Cardiac muscle cell (in vitro differentiated cells and primary cell): ENCODE measurements at regions not wholly inside any gene's neighbourhood (a gene's known extent, or its start where the extent isn't known, plus 50 kb on each side); places are given as distances from the start of the nearest gene placed in this dataset.
"Not testable (repeated sequence)": the region's sequence is repeated elsewhere in the genome, so short reads cannot be mapped to it uniquely, and the experiment has no call there.

ENCODE experiments used
- DNase-seq, 2 donors: peaks; one replicate each; pipeline versions ENCODE4 v3.0.0 to v3.0.0-alpha.2; 2010 to 2017; ENCODE audit warnings: low read depth in 1 of 2, low spot score in 1 of 2
- H3K27ac ChIP-seq: fragments of 200-600 bp; sonication (generic); 2 replicates; pipeline ENCODE4 v1.5.1; 2016
- H3K27me3 ChIP-seq: fragments of 200-600 bp; sonication (generic); 2 replicates; pipeline ENCODE4 v1.6.0; 2016; ENCODE audit warnings: control low read depth
- H3K36me3 ChIP-seq: fragments of 200-600 bp; sonication (generic); 2 replicates; pipeline ENCODE4 v1.5.1; 2016; ENCODE audit warnings: control low read depth
- H3K4me1 ChIP-seq: fragments of 200-600 bp; sonication (generic); 2 replicates; pipeline ENCODE4 v1.8.1; 2017; ENCODE audit warnings: low read depth, mild to moderate bottlenecking, mixed run types
- H3K4me3 ChIP-seq: fragments of 200-600 bp; sonication (generic); 2 replicates; pipeline ENCODE4 v1.5.1; 2016; ENCODE audit warnings: mild to moderate bottlenecking
- H3K9me3 ChIP-seq: fragments of 200-600 bp; sonication (generic); 2 replicates; pipeline ENCODE4 v1.5.1; 2017; ENCODE audit warnings: low read depth, mild to moderate bottlenecking, control low read depth
- TF ChIP-seq, protein P1 (sequence below): IDR thresholded peaks from 2 replicates; pipeline ENCODE4 v1.5.1; 2012; ENCODE audit warnings: low read depth, mild to moderate bottlenecking, low read length

DNA sequence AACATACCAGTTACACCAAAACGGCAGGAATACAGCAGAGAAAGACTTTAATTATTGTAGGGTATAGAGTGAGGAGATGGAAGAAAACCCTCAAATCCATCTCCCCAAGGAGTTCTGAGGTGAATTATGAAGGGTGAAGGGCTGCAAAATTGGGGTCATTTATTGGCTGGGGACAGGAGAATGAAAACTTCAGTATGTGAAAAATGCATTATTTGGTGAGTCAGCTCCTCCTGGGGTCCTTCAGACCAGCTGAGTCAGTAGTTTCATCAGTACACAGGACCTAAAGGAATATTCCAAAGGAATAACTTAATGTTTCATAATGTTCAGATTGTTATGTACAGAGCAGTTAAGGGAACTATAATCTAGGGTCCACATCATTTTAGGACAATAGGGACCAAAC lies 566.0 kb downstream of the GBE1 start:
- no peaks in the 10 kb centered on the region for H3K9me3 ChIP-seq
- no peaks in the 10 kb centered on the region for H3K36me3 ChIP-seq
- no peak for DNase-seq
- TF ChIP-seq, protein P1, sequence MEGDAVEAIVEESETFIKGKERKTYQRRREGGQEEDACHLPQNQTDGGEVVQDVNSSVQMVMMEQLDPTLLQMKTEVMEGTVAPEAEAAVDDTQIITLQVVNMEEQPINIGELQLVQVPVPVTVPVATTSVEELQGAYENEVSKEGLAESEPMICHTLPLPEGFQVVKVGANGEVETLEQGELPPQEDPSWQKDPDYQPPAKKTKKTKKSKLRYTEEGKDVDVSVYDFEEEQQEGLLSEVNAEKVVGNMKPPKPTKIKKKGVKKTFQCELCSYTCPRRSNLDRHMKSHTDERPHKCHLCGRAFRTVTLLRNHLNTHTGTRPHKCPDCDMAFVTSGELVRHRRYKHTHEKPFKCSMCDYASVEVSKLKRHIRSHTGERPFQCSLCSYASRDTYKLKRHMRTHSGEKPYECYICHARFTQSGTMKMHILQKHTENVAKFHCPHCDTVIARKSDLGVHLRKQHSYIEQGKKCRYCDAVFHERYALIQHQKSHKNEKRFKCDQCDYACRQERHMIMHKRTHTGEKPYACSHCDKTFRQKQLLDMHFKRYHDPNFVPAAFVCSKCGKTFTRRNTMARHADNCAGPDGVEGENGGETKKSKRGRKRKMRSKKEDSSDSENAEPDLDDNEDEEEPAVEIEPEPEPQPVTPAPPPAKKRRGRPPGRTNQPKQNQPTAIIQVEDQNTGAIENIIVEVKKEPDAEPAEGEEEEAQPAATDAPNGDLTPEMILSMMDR = no peak
- no peak overlapping the region for H3K27ac ChIP-seq
- H3K27me3 ChIP-seq = no peaks in the 10 kb centered on the region
- no peaks in the 10 kb centered on the region for H3K4me1 ChIP-seq
- H3K4me3 ChIP-seq = no peak overlapping the region

- H3K36me3 ChIP-seq = no peaks in the 10 kb centered on the region
- H3K27ac ChIP-seq = no peak overlapping the region
- no peaks in the 10 kb centered on the region for H3K27me3 ChIP-seq
- no peaks in the 10 kb centered on the region for H3K9me3 ChIP-seq
- TF ChIP-seq, protein P1 = no peak
- H3K4me3 ChIP-seq = no peak overlapping the region
- no peaks in the 10 kb centered on the region for H3K4me1 ChIP-seq
- no peak for DNase-seq
These were observed 575.0 kb downstream of the GBE1 start for GRCh38 chr3:81186412-81186811.

DNA sequence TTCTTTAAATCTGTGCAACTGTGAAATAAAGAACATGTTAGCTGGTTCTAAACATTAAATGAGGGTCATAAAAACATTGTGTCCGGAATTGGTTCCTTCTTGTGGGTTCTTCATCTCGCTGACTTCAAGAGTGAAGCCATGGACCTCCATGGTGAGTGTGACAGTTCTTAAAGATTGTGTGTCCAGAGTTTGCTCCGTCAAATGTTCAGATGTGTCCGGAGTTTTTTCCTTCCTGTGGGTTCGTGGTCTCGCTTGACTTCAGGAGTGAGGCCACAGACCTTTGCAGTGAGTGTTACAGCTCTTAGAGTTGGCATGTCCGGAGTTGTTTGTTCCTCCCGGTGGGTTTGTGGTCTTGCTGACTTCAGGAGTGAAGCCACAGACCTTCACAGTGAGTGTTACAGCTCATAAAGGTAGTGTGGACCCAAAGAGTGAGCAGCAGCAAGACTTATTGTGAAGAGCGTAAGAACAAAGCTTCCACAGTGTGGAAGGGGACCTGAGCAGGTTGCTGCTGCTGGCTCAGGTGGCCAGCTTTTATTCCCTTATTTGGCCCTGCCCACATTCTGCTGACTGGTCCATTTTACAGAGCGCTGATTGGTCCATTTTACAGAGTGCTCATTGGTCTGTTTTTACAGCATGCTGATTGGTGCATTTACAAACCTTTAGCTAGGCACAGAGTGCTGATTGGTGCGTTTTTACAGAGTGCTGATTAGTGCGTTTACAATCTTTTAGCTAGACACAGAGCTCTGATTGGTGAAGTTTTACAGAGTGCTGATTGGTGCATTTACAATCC lies 579.2 kb downstream of the GBE1 start:
- not testable (repeated sequence) for DNase-seq, H3K9me3 ChIP-seq, H3K36me3 ChIP-seq, H3K27me3 ChIP-seq, H3K27ac ChIP-seq, H3K4me3 ChIP-seq, H3K4me1 ChIP-seq

GRCh38 chr3:81173514-81173913 lies 587.9 kb downstream of the GBE1 start:
- H3K27ac ChIP-seq = no peak overlapping the region
- H3K9me3 ChIP-seq = no peaks in the 10 kb centered on the region
- no peaks in the 10 kb centered on the region for H3K27me3 ChIP-seq
- H3K36me3 ChIP-seq = no peaks in the 10 kb centered on the region
- no peaks in the 10 kb centered on the region for H3K4me1 ChIP-seq
- peak in 1 of 2 donors; percentile 18 for DNase-seq
- TF ChIP-seq, protein P1 = no peak
- H3K4me3 ChIP-seq = no peak overlapping the region

- no peak for DNase-seq
- TF ChIP-seq, protein P1 = no peak
- H3K4me3 ChIP-seq = no peak overlapping the region
These were observed 591.1 kb downstream of the GBE1 start for GRCh38 chr3:81170298-81170697.

GRCh38 chr3:81164806-81165205 lies 596.6 kb downstream of the GBE1 start:
- Histone ChIP-seq H3K36me3 (no peaks in the 10 kb centered on the region), H3K27ac (no peak overlapping the region), H3K4me3 (no peak overlapping the region), H3K4me1 (no peaks in the 10 kb centered on the region), H3K9me3 (no peaks in the 10 kb centered on the region), H3K27me3 (no peaks in the 10 kb centered on the region)
- no peak for DNase-seq
- TF ChIP-seq, protein P1 = no peak

More at GRCh38 chr3:81170298-81170697, 591.1 kb downstream of the GBE1 start:
- no peaks in the 10 kb centered on the region for H3K4me1 ChIP-seq
- no peaks in the 10 kb centered on the region for H3K9me3 ChIP-seq
- H3K27ac ChIP-seq = no peak overlapping the region
- no peaks in the 10 kb centered on the region for H3K36me3 ChIP-seq
- H3K27me3 ChIP-seq = no peaks in the 10 kb centered on the region
